Activated naive CD4-positive, alpha-beta T cell treated with anti-CD3 and anti-CD28 coated beads for 36 hours (primary cell): ENCODE measurements at regions not wholly inside any gene's neighbourhood (a gene's known extent, or its start where the extent isn't known, plus 50 kb on each side); places are given as distances from the start of the nearest gene placed in this dataset.
"Not testable (repeated sequence)": the region's sequence is repeated elsewhere in the genome, so short reads cannot be mapped to it uniquely, and the experiment has no call there.

Source experiments
- CTCF ChIA-PET: fragments of 350-600 bp; sonication (Branson Sonifier 250); formaldehyde crosslinking; loops from one replicate; lab custom pipeline; 2021; ENCODE audit warnings: antibody characterized with exemption; lab: Charles Lee
- DNase-seq: peaks from one replicate; pipeline ENCODE4 v3.0.0-alpha.2; 2020
- H3K27ac Mint-ChIP-seq: one replicate; pipeline ENCODE4 v1.8.0; 2021; ENCODE audit warnings: mild to moderate bottlenecking, mixed read lengths
- H3K27me3 Mint-ChIP-seq: one replicate; pipeline ENCODE4 v1.8.0; 2021; ENCODE audit warnings: low read depth, mixed read lengths
- H3K36me3 Mint-ChIP-seq: one replicate; pipeline ENCODE4 v1.8.0; 2021; ENCODE audit warnings: low read depth, mixed read lengths
- H3K4me1 Mint-ChIP-seq: one replicate; pipeline ENCODE4 v1.8.0; 2021; ENCODE audit warnings: low read depth, mixed read lengths
- H3K4me3 Mint-ChIP-seq: one replicate; pipeline ENCODE4 v1.8.0; 2021; ENCODE audit warnings: mild to moderate bottlenecking, moderate library complexity, mixed read lengths
- H3K9me3 Mint-ChIP-seq: one replicate; pipeline ENCODE4 v1.8.0; 2021; ENCODE audit warnings: mixed read lengths
- intact Hi-C: fragments of 100-400 bp; cut with micrococcal nuclease; formaldehyde crosslinking; loops from one replicate; pipeline ENCODE4 v1.15.1; 2023

DNA sequence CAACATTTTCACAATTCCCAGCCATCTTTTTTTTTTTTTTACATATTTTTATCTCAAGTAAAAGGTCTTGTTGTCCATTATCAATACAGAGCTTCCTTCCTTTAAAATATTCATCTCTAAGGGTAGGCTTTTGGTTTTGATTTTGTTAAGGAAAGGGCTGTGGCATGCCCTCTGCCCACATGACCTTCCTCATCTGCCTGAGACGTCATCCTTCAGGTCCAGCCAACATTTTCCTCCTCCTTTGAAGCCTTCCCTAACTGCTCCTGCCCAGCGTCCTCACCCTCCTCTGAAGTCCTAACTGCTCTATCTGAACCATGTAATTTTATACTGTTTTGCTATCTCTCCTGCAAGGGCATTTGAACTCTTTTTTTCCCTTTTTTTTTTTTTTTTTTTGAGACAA is 73.9 kb upstream of the TGM3 start:
- H3K4me1 Mint-ChIP-seq: peaks cover 22% of the 10 kb centered on the region
- H3K4me3 Mint-ChIP-seq: no peak overlapping the region
- intact Hi-C loops: no loop called here
- no peaks in the 10 kb centered on the region for H3K36me3 Mint-ChIP-seq
- peaks cover 6% of the 10 kb centered on the region for H3K9me3 Mint-ChIP-seq
- CTCF ChIA-PET: interaction anchor here (0.6 kb wide), 2 partner anchors 58 to 974 kb away, joined by 3 to 5 read pairs; no protein-coding TSS in a partner anchor
- no peak overlapping the region for H3K27ac Mint-ChIP-seq
- no peak for DNase-seq
- no peaks in the 10 kb centered on the region for H3K27me3 Mint-ChIP-seq

DNA sequence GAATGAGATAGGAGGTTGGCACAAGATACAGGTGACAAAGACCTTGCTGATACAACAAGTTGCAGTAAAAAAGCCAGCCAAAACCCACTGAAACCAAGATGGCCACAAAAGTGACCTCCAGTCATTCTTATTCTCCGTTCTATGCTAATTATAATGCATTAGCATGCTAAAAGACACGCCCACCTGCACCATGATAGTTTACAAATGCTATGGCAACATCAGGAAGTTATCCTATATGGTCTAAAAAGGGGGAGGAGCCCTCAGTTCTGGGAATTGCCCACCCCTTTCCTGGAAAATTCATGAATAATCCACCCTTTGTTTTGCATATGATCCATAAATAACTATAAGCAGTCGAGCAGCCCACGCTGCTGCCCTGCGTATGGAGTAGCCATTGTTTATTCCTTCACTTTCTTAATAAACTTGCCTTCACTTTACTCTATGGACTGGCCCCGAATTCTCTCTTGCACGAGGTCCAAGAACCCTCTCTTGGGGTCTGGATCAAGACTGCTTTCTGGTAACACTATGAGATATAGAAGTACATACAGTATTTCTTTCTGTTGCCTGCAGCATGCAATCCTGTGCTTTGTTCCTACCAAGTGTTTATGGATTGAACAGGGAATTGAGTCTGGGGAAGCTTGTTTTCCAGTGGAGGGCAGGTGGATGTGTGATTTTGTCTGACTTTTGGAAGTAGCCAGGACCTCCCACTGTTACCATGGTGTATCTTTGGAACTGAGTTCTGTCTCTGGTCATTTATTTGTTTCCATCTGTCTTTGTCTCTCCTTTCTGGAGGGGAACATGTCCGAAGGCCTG is 72.0 kb upstream of the TGM3 start:
- H3K9me3 Mint-ChIP-seq: peaks cover 6% of the 10 kb centered on the region
- peaks cover 8% of the 10 kb centered on the region for H3K4me1 Mint-ChIP-seq
- intact Hi-C loops: no loop called here
- no peaks in the 10 kb centered on the region for H3K36me3 Mint-ChIP-seq
- H3K27me3 Mint-ChIP-seq: no peaks in the 10 kb centered on the region
- DNase-seq: no peak
- CTCF ChIA-PET: no interaction called here
- H3K27ac Mint-ChIP-seq: no peak overlapping the region
- no peak overlapping the region for H3K4me3 Mint-ChIP-seq

DNA sequence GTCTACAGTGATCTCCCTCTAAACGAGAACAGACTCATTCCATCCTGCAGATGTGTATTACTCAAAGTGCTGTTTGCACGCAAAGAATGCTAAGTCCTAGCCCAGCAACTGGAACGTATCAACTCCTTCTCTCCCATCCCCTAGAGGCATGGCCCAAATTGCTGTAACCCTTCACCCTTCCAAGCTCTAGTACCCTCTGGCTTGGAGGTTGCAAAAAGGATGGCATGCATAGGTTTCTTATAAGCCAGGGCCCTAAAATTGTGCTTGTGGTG is 71.5 kb upstream of the TGM3 start:
- Mint-ChIP-seq H3K4me3 (no peak overlapping the region), H3K36me3 (no peaks in the 10 kb centered on the region), H3K9me3 (peaks cover 6% of the 10 kb centered on the region), H3K27ac (no peak overlapping the region), H3K27me3 (peaks cover 4% of the 10 kb centered on the region), H3K4me1 (peaks cover 4% of the 10 kb centered on the region)
- CTCF ChIA-PET: no interaction called here
- intact Hi-C loops: no loop called here
- DNase-seq: no peak

DNA sequence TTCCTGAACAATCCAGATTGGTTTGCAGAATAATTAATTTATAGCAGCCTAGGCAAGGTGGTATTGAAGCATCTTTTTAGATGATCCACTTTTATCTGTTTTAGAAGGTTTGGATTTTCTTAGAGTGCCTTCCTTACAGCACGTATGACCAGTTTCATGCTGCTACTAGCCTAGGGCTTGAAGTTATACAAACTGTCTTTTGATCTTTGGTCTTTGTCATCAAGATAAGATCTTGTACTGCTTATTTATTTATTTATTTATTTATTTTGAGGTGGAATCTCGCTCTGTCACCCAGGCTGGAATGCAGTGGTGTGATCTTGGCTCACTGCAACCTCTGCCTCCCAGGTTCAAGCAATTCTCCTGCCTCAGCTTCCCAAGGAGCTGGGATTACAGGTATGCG is 68.5 kb upstream of the TGM3 start:
- CTCF ChIA-PET, DNase-seq, H3K27ac Mint-ChIP-seq, H3K27me3 Mint-ChIP-seq, intact Hi-C loops, H3K4me1 Mint-ChIP-seq, H3K4me3 Mint-ChIP-seq, H3K9me3 Mint-ChIP-seq, H3K36me3 Mint-ChIP-seq: not testable (repeated sequence)

DNA sequence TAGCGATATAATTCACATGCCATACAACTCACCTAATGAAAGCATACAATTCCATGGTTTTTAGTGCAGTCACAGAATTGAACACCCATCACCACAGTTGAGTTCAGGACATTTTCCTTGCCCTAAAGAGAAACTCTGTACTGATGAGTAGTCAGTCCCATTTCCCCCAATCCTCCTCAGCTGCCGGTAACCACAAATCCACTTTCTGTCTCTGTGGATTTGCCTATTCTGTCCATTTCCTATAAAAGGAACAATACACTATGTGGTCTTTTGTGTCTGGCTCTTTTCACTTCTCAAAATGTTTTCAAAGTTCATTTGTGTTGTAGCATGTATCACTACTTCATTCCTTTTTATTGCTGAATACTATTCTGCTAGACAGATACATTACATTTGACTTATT is 67.9 kb upstream of the TGM3 start:
- no peaks in the 10 kb centered on the region for H3K36me3 Mint-ChIP-seq
- DNase-seq: no peak
- no peak overlapping the region for H3K4me3 Mint-ChIP-seq
- CTCF ChIA-PET: no interaction called here
- H3K27ac Mint-ChIP-seq: no peak overlapping the region
- intact Hi-C loops: no loop called here
- no peaks in the 10 kb centered on the region for H3K9me3 Mint-ChIP-seq
- peaks cover 4% of the 10 kb centered on the region for H3K27me3 Mint-ChIP-seq
- H3K4me1 Mint-ChIP-seq: no peaks in the 10 kb centered on the region

DNA sequence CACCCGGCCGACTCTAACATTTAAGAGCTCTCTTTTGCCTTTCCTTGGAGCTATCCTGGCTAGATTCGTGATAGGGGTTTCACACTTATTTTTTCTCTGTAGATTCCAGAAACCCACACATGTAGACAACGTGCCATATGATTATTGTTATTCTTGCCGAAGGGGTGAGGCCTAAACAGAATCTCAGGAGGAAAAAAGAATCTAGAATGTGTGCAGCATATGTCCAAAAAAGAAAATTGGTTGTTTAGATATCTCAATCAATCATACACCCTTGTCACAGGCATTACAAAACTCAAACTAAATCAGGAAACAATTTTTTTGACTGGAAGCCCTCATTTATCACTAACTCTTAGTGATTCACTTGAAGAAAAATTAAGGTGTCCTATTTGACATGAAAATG is 66.9 kb upstream of the TGM3 start:
- CTCF ChIA-PET: interaction anchor here (1.0 kb wide), 1 partner anchor 21 kb away, joined by 3 read pairs; no protein-coding TSS in a partner anchor
- H3K36me3 Mint-ChIP-seq: no peaks in the 10 kb centered on the region
- DNase-seq: no peak
- no peak overlapping the region for H3K4me3 Mint-ChIP-seq
- peaks cover 4% of the 10 kb centered on the region for H3K27me3 Mint-ChIP-seq
- H3K4me1 Mint-ChIP-seq: no peaks in the 10 kb centered on the region
- intact Hi-C loops: no loop called here
- H3K27ac Mint-ChIP-seq: no peak overlapping the region
- no peaks in the 10 kb centered on the region for H3K9me3 Mint-ChIP-seq

DNA sequence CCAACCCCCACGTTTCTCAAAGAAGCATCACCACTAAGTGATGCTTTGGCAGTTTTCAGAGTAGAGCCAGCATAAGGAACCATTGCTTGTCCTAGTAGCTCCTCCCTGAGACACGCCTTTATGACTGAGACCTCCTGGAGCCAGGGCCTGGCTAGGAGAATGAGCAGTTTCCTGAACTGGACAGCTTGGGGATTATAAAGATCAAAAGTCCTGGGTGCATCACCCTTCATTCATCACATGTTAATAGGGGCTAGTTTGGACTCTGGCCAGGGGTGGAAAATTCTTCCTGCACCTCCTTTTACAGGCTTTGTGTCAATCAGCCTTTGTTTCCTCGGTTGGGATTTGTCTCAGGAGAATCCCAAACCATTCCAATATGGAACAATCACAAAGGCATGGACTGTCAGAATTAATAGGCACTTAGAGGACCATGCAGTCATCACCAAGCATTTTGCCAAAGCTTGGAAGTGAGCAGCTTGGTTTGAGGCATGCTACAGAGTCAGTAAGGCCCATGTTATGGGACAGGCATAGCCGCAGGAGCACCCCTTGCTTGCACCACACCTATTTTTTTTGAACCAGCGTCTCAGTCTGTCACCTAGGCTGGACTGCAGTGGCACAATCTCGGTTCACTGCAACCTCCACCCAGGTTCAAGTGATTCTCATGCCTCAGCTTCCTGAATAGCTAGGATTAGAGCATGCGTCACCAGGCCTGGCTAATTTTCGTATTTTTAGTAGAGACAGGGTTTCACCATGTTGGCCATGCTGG is 64.9 kb upstream of the TGM3 start:
- no peak overlapping the region for H3K4me3 Mint-ChIP-seq
- H3K27me3 Mint-ChIP-seq: peaks cover 4% of the 10 kb centered on the region
- no peak for DNase-seq
- H3K9me3 Mint-ChIP-seq: no peaks in the 10 kb centered on the region
- H3K4me1 Mint-ChIP-seq: no peaks in the 10 kb centered on the region
- H3K27ac Mint-ChIP-seq: no peak overlapping the region
- CTCF ChIA-PET: no interaction called here
- intact Hi-C loops: no loop called here
- H3K36me3 Mint-ChIP-seq: no peaks in the 10 kb centered on the region

DNA sequence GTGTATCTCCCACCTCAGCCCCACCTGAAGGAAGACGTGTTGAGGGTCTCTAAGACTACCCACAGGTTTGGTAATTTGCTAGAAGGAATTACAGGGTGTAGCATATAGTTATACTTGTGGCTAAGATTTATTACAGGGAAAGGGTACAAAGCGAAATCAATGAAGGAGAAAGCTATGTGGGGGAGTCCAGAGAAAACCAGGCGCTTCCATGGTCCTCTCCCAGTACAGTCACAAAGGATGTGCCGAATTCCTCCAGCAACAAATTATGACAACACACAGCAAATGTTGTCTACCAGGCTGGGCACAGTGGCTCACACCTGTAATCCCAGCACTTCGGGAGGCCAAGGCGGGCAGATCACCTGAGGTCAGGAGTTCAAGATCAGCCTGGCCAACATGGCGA is 64.1 kb upstream of the TGM3 start:
- H3K27me3 Mint-ChIP-seq: peaks cover 4% of the 10 kb centered on the region
- no peak for DNase-seq
- intact Hi-C loops: no loop called here
- no peaks in the 10 kb centered on the region for H3K9me3 Mint-ChIP-seq
- CTCF ChIA-PET: no interaction called here
- no peaks in the 10 kb centered on the region for H3K4me1 Mint-ChIP-seq
- H3K36me3 Mint-ChIP-seq: no peaks in the 10 kb centered on the region
- no peak overlapping the region for H3K4me3 Mint-ChIP-seq
- no peak overlapping the region for H3K27ac Mint-ChIP-seq

DNA sequence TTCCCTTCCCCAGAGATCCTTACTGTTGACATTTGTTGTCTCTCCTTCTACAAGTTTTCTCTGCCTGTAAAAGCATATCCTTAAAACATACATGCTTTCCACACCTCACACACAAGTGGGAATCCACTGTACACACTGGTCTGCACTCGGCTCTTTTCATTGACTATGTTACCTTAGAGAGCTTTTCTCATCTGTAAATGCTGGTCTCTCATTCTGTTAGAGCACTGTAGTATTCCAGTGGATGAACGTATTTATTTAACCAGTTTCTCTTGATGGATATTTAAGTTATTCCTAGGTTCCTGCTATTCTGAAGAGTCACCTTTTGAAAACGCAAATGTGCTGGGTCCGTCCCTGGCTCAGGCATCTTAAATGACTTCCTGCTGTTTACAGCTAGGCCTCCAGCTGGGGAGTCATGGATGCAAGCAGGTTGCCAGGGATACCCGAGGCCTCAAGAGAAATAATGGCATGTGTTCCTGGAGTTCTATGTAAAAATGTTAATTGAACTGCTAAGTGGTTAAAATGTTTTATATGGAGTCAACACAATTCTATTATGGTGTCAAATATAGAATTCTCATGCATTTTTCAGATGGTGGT is 61.1 kb upstream of the TGM3 start:
- Mint-ChIP-seq H3K4me1 (no peaks in the 10 kb centered on the region), H3K27ac (no peak overlapping the region), H3K9me3 (no peaks in the 10 kb centered on the region), H3K36me3 (no peaks in the 10 kb centered on the region), H3K27me3 (no peaks in the 10 kb centered on the region), H3K4me3 (no peak overlapping the region)
- intact Hi-C loops: no loop called here
- CTCF ChIA-PET: interaction anchor here (0.6 kb wide), 1 partner anchor 67 kb away, joined by 3 read pairs; no protein-coding TSS in a partner anchor
- no peak for DNase-seq

DNA sequence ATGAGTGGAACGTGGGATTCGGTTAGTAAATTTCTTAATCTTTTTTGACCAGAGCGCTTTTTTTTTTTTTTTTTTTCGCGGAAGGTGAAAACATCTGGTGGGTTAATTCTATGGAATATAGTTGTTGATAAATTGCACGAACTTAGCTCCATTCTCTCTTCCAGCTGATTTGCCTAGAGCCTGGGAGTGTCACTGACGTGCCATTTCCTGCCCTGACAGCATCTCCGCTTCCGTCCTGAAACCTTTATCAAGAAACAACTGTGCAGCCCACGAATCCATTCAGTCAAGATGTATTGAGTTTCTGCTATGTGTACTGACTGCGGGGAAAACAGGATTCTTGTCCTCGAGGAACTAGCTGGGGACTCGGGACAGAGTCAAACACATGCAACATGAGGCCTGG is 59.5 kb upstream of the TGM3 start:
- intact Hi-C loops: no loop called here
- Mint-ChIP-seq H3K9me3 (no peaks in the 10 kb centered on the region), H3K27ac (no peak overlapping the region), H3K27me3 (no peaks in the 10 kb centered on the region), H3K4me3 (no peak overlapping the region), H3K4me1 (no peaks in the 10 kb centered on the region), H3K36me3 (no peaks in the 10 kb centered on the region)
- CTCF ChIA-PET: interaction anchor here (0.6 to 1.1 kb wide), 2 partner anchors 28 to 170 kb away, joined by 4 to 6 read pairs; no protein-coding TSS in a partner anchor
- no peak for DNase-seq

DNA sequence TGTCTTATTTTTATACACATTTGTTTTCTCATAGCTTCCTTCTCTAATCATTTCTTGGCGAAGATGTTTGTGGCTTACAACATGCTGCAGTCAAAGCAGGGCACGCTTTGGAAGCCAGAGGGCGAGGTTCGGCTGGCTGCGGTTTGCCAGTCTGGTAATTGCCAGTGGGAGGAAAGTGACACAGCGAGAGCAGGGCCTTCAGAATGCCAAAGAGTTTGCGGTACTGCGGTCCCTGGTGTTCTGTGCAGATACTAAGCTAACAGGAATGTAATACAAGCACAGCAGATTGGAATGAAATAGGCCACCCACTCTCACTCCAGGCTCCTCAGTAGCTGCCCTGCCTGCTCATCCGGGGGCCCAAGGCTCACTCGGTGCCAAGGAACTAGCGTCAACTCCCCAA is 58.7 kb upstream of the TGM3 start:
- intact Hi-C loops: no loop called here
- DNase-seq: no peak
- H3K36me3 Mint-ChIP-seq: no peaks in the 10 kb centered on the region
- no peak overlapping the region for H3K27ac Mint-ChIP-seq
- H3K9me3 Mint-ChIP-seq: no peaks in the 10 kb centered on the region
- no peak overlapping the region for H3K4me3 Mint-ChIP-seq
- CTCF ChIA-PET: interaction anchor here (0.7 kb wide), 1 partner anchor 124 kb away, joined by 3 read pairs; no protein-coding TSS in a partner anchor
- no peaks in the 10 kb centered on the region for H3K4me1 Mint-ChIP-seq
- H3K27me3 Mint-ChIP-seq: no peaks in the 10 kb centered on the region

DNA sequence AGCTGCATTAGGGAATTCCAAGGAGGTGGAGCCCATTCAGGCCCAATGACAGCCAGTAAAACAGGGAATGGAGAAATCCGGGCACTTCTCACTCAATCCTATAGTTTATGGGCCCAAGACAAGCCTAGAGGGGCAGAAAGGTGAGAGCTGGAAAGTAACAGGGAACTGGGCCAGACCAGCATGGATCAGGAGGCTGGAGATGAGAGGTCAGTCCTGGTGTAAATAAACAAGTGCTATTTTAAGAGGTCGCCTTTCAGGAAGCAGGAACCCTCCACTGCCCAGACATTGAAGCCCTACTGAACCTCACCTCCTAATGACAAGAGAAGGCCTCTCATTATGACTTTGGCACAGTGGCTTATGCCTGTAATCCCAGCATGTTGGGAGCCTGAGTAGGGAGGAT is 57.2 kb upstream of the TGM3 start:
- Mint-ChIP-seq H3K4me1 (no peaks in the 10 kb centered on the region), H3K27me3 (no peaks in the 10 kb centered on the region), H3K9me3 (no peaks in the 10 kb centered on the region), H3K4me3 (no peak overlapping the region), H3K27ac (no peak overlapping the region), H3K36me3 (no peaks in the 10 kb centered on the region)
- CTCF ChIA-PET: interaction anchor here (1.2 kb wide), 1 partner anchor 31 kb away, joined by 3 read pairs; no protein-coding TSS in a partner anchor
- intact Hi-C loops: no loop called here
- no peak for DNase-seq
